ENCODE measurements at regions not wholly inside any gene's neighbourhood (a gene's known extent, or its start where the extent isn't known, plus 50 kb on each side); places are given as distances from the start of the nearest gene placed in this dataset.

DNA sequence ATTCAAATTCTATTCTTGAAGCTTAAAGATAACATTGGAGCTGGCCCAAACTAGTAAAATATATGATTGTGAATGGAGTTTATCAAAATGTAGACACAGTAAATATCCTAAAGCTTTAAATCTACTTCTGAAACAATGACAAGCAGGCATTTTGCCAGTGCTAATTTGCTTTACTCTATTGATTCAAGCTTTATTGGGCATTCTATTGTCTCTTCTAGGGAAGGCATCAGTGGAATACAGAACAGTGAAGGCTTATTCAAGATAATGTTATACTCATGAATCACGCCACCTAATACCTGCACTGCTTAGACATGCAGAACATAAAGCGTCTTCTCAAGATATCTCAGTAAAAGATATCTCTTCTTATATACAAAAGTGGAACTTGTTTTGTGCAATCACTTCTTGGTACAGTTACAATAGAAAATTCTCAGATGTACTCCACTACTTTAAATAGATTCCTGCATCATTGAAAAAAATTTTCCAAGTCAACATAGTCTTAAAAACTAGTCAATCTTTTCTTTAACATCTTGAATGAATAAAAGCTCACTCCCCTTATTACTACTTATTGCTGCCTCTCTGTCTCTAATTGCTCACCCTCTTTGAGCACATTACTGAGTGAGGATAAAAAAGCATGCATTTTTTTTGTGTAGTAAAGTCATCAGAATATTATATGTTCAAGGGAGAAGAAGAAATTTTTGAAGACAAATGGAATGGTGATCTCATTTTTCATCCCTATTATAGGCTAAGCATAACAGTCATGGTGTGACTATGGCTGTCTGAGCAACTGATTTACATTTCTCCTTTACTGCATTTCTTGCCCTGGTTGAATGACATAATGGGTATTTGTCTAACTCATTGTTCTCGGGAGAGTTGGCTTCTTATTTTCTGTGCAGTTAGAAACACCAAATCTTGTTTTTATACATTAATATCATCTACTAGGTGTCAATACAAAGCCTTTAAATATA, 98.0 kb upstream of the E2F7 start:
- TF ChIP-seq CTCF (IDR thresholded peaks at IDR 0.05; ENCODE audit: extremely low read depth, low read depth, low read length): no peak
- H3K79me2 ChIP-seq (ENCODE audit: insufficient read depth, low read length): no peaks in the 10 kb centered on the region
- H3K4me1 ChIP-seq (ENCODE audit: insufficient read depth, low read length): peaks cover 16% of the 10 kb centered on the region
- no peak overlapping the region for H3K27ac ChIP-seq (ENCODE audit: low read depth, low read length)
- H3K4me2 ChIP-seq (ENCODE audit: insufficient read depth, low read length): no peak overlapping the region
- H3K9me3 ChIP-seq (ENCODE audit: low read depth, low read length): no peaks in the 10 kb centered on the region
- H4K20me1 ChIP-seq (ENCODE audit: insufficient read depth, low read length): no peaks in the 10 kb centered on the region
- no peaks in the 10 kb centered on the region for H3K36me3 ChIP-seq (ENCODE audit: insufficient read depth, low read length)
- no peaks in the 10 kb centered on the region for H3K27me3 ChIP-seq (ENCODE audit: insufficient read depth, low read length)
- H3K4me3 ChIP-seq (ENCODE audit: insufficient read depth, low read length): no peak overlapping the region
- peak overlapping the region; percentile 37 for H2AFZ ChIP-seq (ENCODE audit: low read length)
- no peak for DNase-seq (ENCODE audit: insufficient read length, low spot score, missing footprints)

DNA sequence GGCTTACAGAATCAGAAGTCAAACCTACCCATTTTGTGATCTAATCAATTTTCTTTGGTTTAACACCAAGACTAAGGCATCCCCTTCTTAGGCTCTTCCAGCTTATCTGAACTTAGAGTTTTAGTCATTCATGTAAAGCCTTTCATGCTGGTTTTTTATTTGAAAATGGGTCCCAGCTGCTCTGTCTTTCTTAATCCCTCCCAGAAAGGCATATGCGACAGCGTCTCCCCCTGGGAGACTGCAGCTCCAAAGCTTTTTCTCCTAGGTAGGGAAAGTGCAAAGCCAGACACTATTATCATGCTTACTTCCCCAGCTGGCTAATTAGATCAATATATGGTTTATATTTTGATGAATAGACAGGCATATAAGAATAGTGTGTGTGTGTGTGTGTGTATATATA, 96.6 kb upstream of the E2F7 start:
- no peaks in the 10 kb centered on the region for H3K79me2 ChIP-seq (ENCODE audit: insufficient read depth, low read length)
- H4K20me1 ChIP-seq (ENCODE audit: insufficient read depth, low read length): no peaks in the 10 kb centered on the region
- H2AFZ ChIP-seq (ENCODE audit: low read length): no peak overlapping the region
- H3K27ac ChIP-seq (ENCODE audit: low read depth, low read length): no peak overlapping the region
- H3K4me1 ChIP-seq (ENCODE audit: insufficient read depth, low read length): peaks cover 9% of the 10 kb centered on the region
- DNase-seq (ENCODE audit: insufficient read length, low spot score, missing footprints): no peak
- H3K4me2 ChIP-seq (ENCODE audit: insufficient read depth, low read length): no peak overlapping the region
- H3K9me3 ChIP-seq (ENCODE audit: low read depth, low read length): no peaks in the 10 kb centered on the region
- no peak for TF ChIP-seq CTCF (IDR thresholded peaks at IDR 0.05; ENCODE audit: extremely low read depth, low read depth, low read length)
- H3K36me3 ChIP-seq (ENCODE audit: insufficient read depth, low read length): no peaks in the 10 kb centered on the region
- no peaks in the 10 kb centered on the region for H3K27me3 ChIP-seq (ENCODE audit: insufficient read depth, low read length)
- no peak overlapping the region for H3K4me3 ChIP-seq (ENCODE audit: insufficient read depth, low read length)

DNA sequence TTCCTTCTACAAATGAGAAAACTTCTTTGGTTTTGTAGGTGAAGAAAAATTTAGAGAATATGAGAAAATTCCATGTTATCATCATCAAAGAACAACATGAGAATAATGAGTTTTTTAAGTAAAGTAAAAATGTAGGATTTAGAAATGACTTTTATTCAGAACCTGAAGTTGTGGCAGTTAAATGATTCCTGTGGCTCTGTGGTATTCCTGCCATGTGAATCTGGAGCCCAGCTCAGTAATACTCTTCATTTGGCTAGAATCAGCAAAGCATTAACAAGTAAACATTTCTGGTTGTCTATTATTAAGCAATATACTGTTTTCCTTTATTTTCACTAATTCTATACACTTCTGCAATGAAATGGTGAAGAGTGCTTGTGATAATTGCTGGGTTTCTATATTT, 95.6 kb upstream of the E2F7 start:
- H4K20me1 ChIP-seq (ENCODE audit: insufficient read depth, low read length): no peaks in the 10 kb centered on the region
- H3K4me1 ChIP-seq (ENCODE audit: insufficient read depth, low read length): no peaks in the 10 kb centered on the region
- no peak overlapping the region for H2AFZ ChIP-seq (ENCODE audit: low read length)
- no peaks in the 10 kb centered on the region for H3K79me2 ChIP-seq (ENCODE audit: insufficient read depth, low read length)
- no peaks in the 10 kb centered on the region for H3K9me3 ChIP-seq (ENCODE audit: low read depth, low read length)
- DNase-seq (ENCODE audit: insufficient read length, low spot score, missing footprints): no peak
- TF ChIP-seq CTCF (IDR thresholded peaks at IDR 0.05; ENCODE audit: extremely low read depth, low read depth, low read length): no peak
- no peaks in the 10 kb centered on the region for H3K36me3 ChIP-seq (ENCODE audit: insufficient read depth, low read length)
- no peak overlapping the region for H3K4me3 ChIP-seq (ENCODE audit: insufficient read depth, low read length)
- no peaks in the 10 kb centered on the region for H3K27me3 ChIP-seq (ENCODE audit: insufficient read depth, low read length)
- no peak overlapping the region for H3K27ac ChIP-seq (ENCODE audit: low read depth, low read length)
- no peak overlapping the region for H3K4me2 ChIP-seq (ENCODE audit: insufficient read depth, low read length)

DNA sequence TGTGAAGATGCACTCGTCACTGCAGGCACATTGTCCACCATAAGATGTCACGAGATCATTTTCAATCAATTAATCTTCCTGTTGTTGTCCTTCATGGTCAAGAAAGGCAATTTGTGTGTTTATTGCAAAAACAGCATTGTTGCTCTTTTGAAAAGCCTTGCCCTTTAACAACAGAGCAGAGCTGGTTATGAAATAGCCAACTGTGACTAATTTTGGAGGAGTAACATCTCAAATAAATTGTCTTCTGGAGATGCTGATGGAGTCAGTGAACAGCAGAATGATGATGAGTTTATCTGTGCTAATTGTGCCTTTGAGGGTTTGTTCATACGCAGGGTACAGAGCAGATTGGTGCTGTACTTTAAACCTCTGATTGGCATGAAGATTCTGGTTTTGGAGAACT, 88.3 kb upstream of the E2F7 start:
- no peak overlapping the region for H3K27ac ChIP-seq (ENCODE audit: low read depth, low read length)
- DNase-seq (ENCODE audit: insufficient read length, low spot score, missing footprints): no peak

More for the DNA sequence above, 88.3 kb upstream of the E2F7 start:
- no peak for TF ChIP-seq CTCF (IDR thresholded peaks at IDR 0.05; ENCODE audit: extremely low read depth, low read depth, low read length)
- Histone ChIP-seq H3K4me2 (ENCODE audit: insufficient read depth, low read length) (no peak overlapping the region), H3K9me3 (ENCODE audit: low read depth, low read length) (no peaks in the 10 kb centered on the region), H3K4me3 (ENCODE audit: insufficient read depth, low read length) (no peak overlapping the region), H3K4me1 (ENCODE audit: insufficient read depth, low read length) (no peaks in the 10 kb centered on the region), H4K20me1 (ENCODE audit: insufficient read depth, low read length) (no peaks in the 10 kb centered on the region), H3K27me3 (ENCODE audit: insufficient read depth, low read length) (no peaks in the 10 kb centered on the region), H3K79me2 (ENCODE audit: insufficient read depth, low read length) (no peaks in the 10 kb centered on the region), H2AFZ (ENCODE audit: low read length) (no peak overlapping the region), H3K36me3 (ENCODE audit: insufficient read depth, low read length) (no peaks in the 10 kb centered on the region)

Measured in osteoblast (primary cell).